IMR-90 (cell line): ENCODE measurements at regions not wholly inside any gene's neighbourhood (a gene's known extent, or its start where the extent isn't known, plus 50 kb on each side); places are given as distances from the start of the nearest gene placed in this dataset.
"Not testable (repeated sequence)": the region's sequence is repeated elsewhere in the genome, so short reads cannot be mapped to it uniquely, and the experiment has no call there.

ENCODE experiments used
- ATAC-seq: fragments of 200-7000 bp; cut with Tn5 transposase; 2 replicates; pipeline ENCODE4 v1.9.1; 2020; ENCODE audit warnings: low read depth, mild to moderate bottlenecking, moderate library complexity
- BruUV-seq: library from RNA; stranded (reverse); fragments of 400-500 nt; replicated peaks from 2 replicates; lab custom pipeline; 2021; lab: Mats Ljungman, UMichigan
- CTCF ChIA-PET: fragments of 300-600 bp; formaldehyde crosslinking; extraction: SDS; loops from one replicate; lab custom pipeline; 2021; ENCODE audit warnings: antibody characterized with exemption; lab: Yijun Ruan, JAX
- POLR2A ChIA-PET: fragments of 300-600 bp; sonication (Branson Sonifier 250); formaldehyde crosslinking; loops from one replicate; lab custom pipeline; 2022; ENCODE audit warnings: antibody characterized with exemption; ENCODE audit not compliant: unreplicated experiment; lab: Charles Lee
- DNase-seq: peaks from one replicate; pipeline ENCODE4 v3.0.0; 2013
- H2AFZ ChIP-seq: replicated peaks from 2 replicates; pipeline ENCODE3; 2013; ENCODE audit warnings: low read length, mild to moderate bottlenecking; ENCODE audit not compliant: poor library complexity
- H2AK5ac ChIP-seq: 2 replicates; pipeline ENCODE4 v1.6.1; 2013; ENCODE audit warnings: low read depth, low read length, inconsistent platforms
- H2AK9ac ChIP-seq: replicated peaks from 2 replicates; pipeline ENCODE3; 2013; ENCODE audit warnings: mild to moderate bottlenecking, low read depth, low read length, moderate library complexity; ENCODE audit not compliant: poor library complexity
- H2BK120ac ChIP-seq: 2 replicates; pipeline ENCODE4 v1.6.1; 2013; ENCODE audit warnings: low read depth, low read length, inconsistent platforms
- H2BK15ac ChIP-seq: 3 replicates; pipeline ENCODE4 v1.6.1; 2013; ENCODE audit warnings: low read depth, low read length, inconsistent platforms
- H2BK20ac ChIP-seq: 2 replicates; pipeline ENCODE4 v1.6.1; 2013; ENCODE audit warnings: low read depth, mild to moderate bottlenecking, inconsistent platforms, low read length, moderate library complexity
- H2BK5ac ChIP-seq: 2 replicates; pipeline ENCODE4 v1.6.1; 2013; ENCODE audit warnings: mild to moderate bottlenecking, low read depth, low read length, inconsistent platforms; ENCODE audit not compliant: poor library complexity, severe bottlenecking
- H3K14ac ChIP-seq: replicated peaks from 2 replicates; pipeline ENCODE4 v1.6.1; 2013; ENCODE audit warnings: low read depth, low read length, inconsistent platforms
- H3K18ac ChIP-seq: 2 replicates; pipeline ENCODE4 v1.6.1; 2013; ENCODE audit warnings: low read depth, low read length, control low read depth
- H3K23ac ChIP-seq: 2 replicates; pipeline ENCODE4 v1.6.1; 2013; ENCODE audit warnings: low read depth, low read length, inconsistent platforms
- H3K27ac ChIP-seq: 2 replicates; pipeline ENCODE4 v1.5.1; 2013; ENCODE audit warnings: mild to moderate bottlenecking, control low read depth, low read length; ENCODE audit not compliant: insufficient read depth
- H3K27me3 ChIP-seq: 2 replicates; pipeline ENCODE4 v1.6.1; 2013; ENCODE audit warnings: low read length; ENCODE audit not compliant: control insufficient read depth, insufficient read depth
- H3K36me3 ChIP-seq: 2 replicates; pipeline ENCODE4 v1.6.1; 2013; ENCODE audit warnings: low read length, mixed read lengths; ENCODE audit not compliant: control insufficient read depth, insufficient read depth
- H3K4ac ChIP-seq: 2 replicates; pipeline ENCODE4 v1.6.1; 2013; ENCODE audit warnings: low read depth, low read length, inconsistent platforms
- H3K4me1 ChIP-seq: 2 replicates; pipeline ENCODE4 v1.6.1; 2013; ENCODE audit warnings: low read length, mixed read lengths; ENCODE audit not compliant: control insufficient read depth, insufficient read depth
- H3K4me2 ChIP-seq: 2 replicates; pipeline ENCODE4 v1.6.1; 2013; ENCODE audit warnings: low read depth, mild to moderate bottlenecking, control low read depth, low read length, moderate library complexity
- H3K4me3 ChIP-seq: 2 replicates; pipeline ENCODE4 v1.5.1; 2013; ENCODE audit warnings: low read depth, mild to moderate bottlenecking, control low read depth, low read length, moderate library complexity; ENCODE audit not compliant: insufficient read depth
- H3K56ac ChIP-seq: 2 replicates; pipeline ENCODE4 v1.6.1; 2013; ENCODE audit warnings: low read length, inconsistent platforms; ENCODE audit not compliant: insufficient read depth; ENCODE audit errors: extremely low read depth
- H3K79me1 ChIP-seq, 2 experiments: 2 replicates each; pipeline ENCODE4 v1.6.1; 2013; ENCODE audit warnings: low read length in 2 of 2, inconsistent platforms in 1 of 2, low read depth in 1 of 2
- H3K9ac ChIP-seq: 2 replicates; pipeline ENCODE4 v1.6.1; 2013; ENCODE audit warnings: low read depth, low read length, control low read depth
- H3K9me1 ChIP-seq: 2 replicates; pipeline ENCODE4 v1.6.1; 2013; ENCODE audit warnings: low read length, inconsistent platforms; ENCODE audit not compliant: insufficient read depth
- H3K9me3 ChIP-seq: 2 replicates; pipeline ENCODE4 v1.6.1; 2013; ENCODE audit warnings: low read length; ENCODE audit not compliant: control insufficient read depth, insufficient read depth
- H4K20me1 ChIP-seq: 2 replicates; pipeline ENCODE4 v1.6.1; 2013; ENCODE audit warnings: low read length, inconsistent platforms; ENCODE audit not compliant: insufficient read depth
- H4K5ac ChIP-seq: 2 replicates; pipeline ENCODE4 v1.6.1; 2013; ENCODE audit warnings: mild to moderate bottlenecking, low read depth, low read length, control low read depth
- H4K8ac ChIP-seq, 2 experiments: 2 replicates each; pipeline ENCODE4 v1.6.1; 2013; ENCODE audit warnings: low read depth in 2 of 2, low read length in 2 of 2, control low read depth in 1 of 2, inconsistent platforms in 1 of 2
- H4K91ac ChIP-seq: 2 replicates; pipeline ENCODE4 v1.6.1; 2013; ENCODE audit warnings: low read depth, low read length, inconsistent platforms; ENCODE audit not compliant: insufficient read depth
- WGBS, 2 experiments: methylation state at CpG; one replicate each; pipeline versions ENCODE4 v1.1.5 to v1.1.7; 2013; ENCODE audit warnings: missing lambda C conversion rate in 2 of 2; ENCODE audit not compliant: insufficient read length in 1 of 2; ENCODE audit errors: extremely low coverage in 2 of 2; 5-methylcytosine and 5-hydroxymethylcytosine counted together
- dilution Hi-C: fragments of 300-500 bp; cut with HindIII; formaldehyde crosslinking; loops from one replicate; pipeline ENCODE4 v1.14.3; 2018; ENCODE audit warnings: low sequenced_read_pairs; ENCODE audit not compliant: unreplicated experiment
- in situ Hi-C: fragments of 300-500 bp; cut with MboI; formaldehyde crosslinking; loops from 3 replicates; pipeline ENCODE4 v1.14.3; 2019; ENCODE audit warnings: low sequenced_read_pairs, inconsistent platforms, mixed read lengths
- intact Hi-C: fragments of 100-400 bp; cut with micrococcal nuclease; formaldehyde crosslinking; loops from 2 replicates; pipeline ENCODE4 v1.10.0; 2022

DNA sequence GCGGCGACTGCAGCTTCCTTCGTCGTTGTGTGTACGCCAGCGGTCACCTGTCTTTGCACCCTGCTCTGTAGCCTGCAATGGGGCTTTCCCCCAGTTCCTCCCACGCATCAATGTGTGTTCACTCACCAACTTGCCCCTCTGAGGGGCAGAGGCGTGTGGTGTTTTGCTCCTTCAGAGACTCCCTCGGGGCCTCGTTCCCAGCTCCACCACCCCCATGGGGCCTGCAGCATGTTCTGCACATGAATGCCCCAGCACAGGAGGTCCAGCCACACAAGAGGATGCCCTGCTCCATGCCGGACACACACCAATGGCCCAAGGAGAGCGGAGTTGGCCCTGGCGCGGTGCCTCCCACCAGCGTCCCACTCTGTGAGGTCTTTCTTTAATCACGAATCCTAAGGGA is 196.8 kb downstream of the BANP start:
- not testable (repeated sequence) for DNase-seq

DNA sequence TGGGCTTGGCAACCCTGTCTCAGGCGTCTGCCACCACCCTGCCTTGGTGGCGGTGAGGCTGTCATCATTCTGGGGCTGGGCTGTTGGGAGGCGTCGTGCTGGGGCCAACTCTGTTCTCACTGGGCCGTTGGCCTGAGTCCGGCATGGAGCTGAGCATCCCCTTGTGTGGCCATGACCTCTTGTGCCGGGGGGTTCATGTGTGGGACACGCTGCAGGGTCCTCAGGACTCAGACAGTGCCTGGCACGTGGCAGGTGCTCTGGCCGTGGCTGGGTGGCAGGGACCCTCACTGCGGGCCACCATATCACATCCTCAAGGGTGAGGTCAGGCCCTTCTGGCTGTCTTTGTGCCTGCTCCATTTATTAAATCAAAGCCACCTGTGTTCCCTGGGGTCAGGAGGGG is 197.4 kb downstream of the BANP start:
- H2BK5ac ChIP-seq, H4K20me1 ChIP-seq, H3K9me3 ChIP-seq, H3K27ac ChIP-seq, H3K79me1 ChIP-seq, in situ Hi-C loops, H4K91ac ChIP-seq, DNase-seq, H3K4ac ChIP-seq, H2AK5ac ChIP-seq, H3K27me3 ChIP-seq, H3K18ac ChIP-seq, intact Hi-C loops, H3K36me3 ChIP-seq, H3K14ac ChIP-seq, H2AK9ac ChIP-seq, H3K4me3 ChIP-seq, H3K9ac ChIP-seq, H4K5ac ChIP-seq, H4K8ac ChIP-seq, CTCF ChIA-PET, H2AFZ ChIP-seq, H2BK20ac ChIP-seq, POLR2A ChIA-PET, H3K4me1 ChIP-seq, H3K4me2 ChIP-seq, H3K23ac ChIP-seq, H2BK15ac ChIP-seq, H3K56ac ChIP-seq, H2BK120ac ChIP-seq, BruUV-seq, H3K9me1 ChIP-seq, dilution Hi-C loops, ATAC-seq: not testable (repeated sequence)
- 85% methylated on average over 8 of the region's 11 CpGs; no CpG with 5 or more reads in 1 of the 2 experiments for whole genome bisulfite sequencing, 2 experiments

More for the DNA sequence above, 196.8 kb downstream of the BANP start:
- H2BK120ac ChIP-seq, H4K91ac ChIP-seq, H3K27ac ChIP-seq, H4K5ac ChIP-seq, H3K14ac ChIP-seq, H3K36me3 ChIP-seq, H2AK5ac ChIP-seq, CTCF ChIA-PET, H2AFZ ChIP-seq, H3K4me1 ChIP-seq, dilution Hi-C loops, H2BK5ac ChIP-seq, H3K4ac ChIP-seq, H3K9me3 ChIP-seq, H3K23ac ChIP-seq, H2AK9ac ChIP-seq, H4K8ac ChIP-seq, H3K4me2 ChIP-seq, H3K56ac ChIP-seq, POLR2A ChIA-PET, H2BK15ac ChIP-seq, H2BK20ac ChIP-seq, ATAC-seq, in situ Hi-C loops, H3K4me3 ChIP-seq, intact Hi-C loops, H3K9me1 ChIP-seq, H3K9ac ChIP-seq, H4K20me1 ChIP-seq, H3K18ac ChIP-seq, BruUV-seq, H3K79me1 ChIP-seq, H3K27me3 ChIP-seq: not testable (repeated sequence)
- 100% methylated on average over 1 of the region's 16 CpGs; no CpG with 5 or more reads in 1 of the 2 experiments for WGBS, 2 experiments
